ENCODE measurements at regions not wholly inside any gene's neighbourhood (a gene's known extent, or its start where the extent isn't known, plus 50 kb on each side); places are given as distances from the start of the nearest gene placed in this dataset.

DNA sequence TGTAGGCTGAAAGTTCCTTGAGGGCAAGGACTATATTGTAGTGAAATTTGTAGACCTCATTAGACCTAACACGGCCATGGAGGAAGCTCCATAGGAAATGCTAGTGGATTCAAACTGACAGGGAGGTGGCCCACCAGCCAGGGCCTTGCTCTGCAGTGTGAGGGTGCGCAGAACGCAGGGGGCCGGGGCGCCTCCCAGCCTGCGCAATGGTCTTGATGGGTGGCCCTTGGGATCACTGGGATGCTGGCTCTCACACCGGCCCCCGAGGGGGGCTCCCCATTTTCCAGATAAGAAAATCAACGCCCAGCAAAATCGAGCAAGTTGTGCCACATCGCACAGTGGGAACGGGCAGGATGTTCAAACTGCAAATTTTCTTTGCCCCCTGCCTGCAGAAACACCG, 655.4 kb downstream of the GALR1 start:
- no peak overlapping the region for H3K27ac ChIP-seq (ENCODE audit: low read depth, low read length, poor library complexity, severe bottlenecking)
- H3K79me2 ChIP-seq (ENCODE audit: insufficient read depth, low read depth, low read length), result no peaks in the 10 kb centered on the region
- no peaks in the 10 kb centered on the region for H3K9me3 ChIP-seq (ENCODE audit: low read length)
- H2AFZ ChIP-seq (ENCODE audit: low read length), result no peak overlapping the region
- H3K36me3 ChIP-seq (ENCODE audit: insufficient read depth, low read length), result no peaks in the 10 kb centered on the region
- no peak overlapping the region for H3K4me3 ChIP-seq (ENCODE audit: low read depth, low read length, poor library complexity, severe bottlenecking)
- DNase-seq (ENCODE audit: low spot score), result no peak
- ChIA-PET POLR2A (no interaction called here), CTCF (ENCODE audit: unreplicated experiment) (no interaction called here)
- BruUV-seq (replicated peaks), result no TSS peak
- no peaks in the 10 kb centered on the region for H3K9me2 ChIP-seq (ENCODE audit: insufficient read depth, low read length)
- H3K4me1 ChIP-seq (ENCODE audit: insufficient read depth, low read length, poor library complexity, severe bottlenecking), result no peaks in the 10 kb centered on the region
- H3K4me2 ChIP-seq (ENCODE audit: low read length), result no peak overlapping the region
- intact Hi-C loops (cut with micrococcal nuclease; ENCODE audit: unreplicated experiment), result no loop called here
- TF ChIP-seq CTCF (conservative IDR thresholded peaks at IDR 0.05; ENCODE audit: low read length), result no peak
- TF ChIP-seq EZH2phosphoT487 (IDR thresholded peaks at IDR 0.05; ENCODE audit: borderline replicate concordance, low read depth, low read length), result no peak
- no peaks in the 10 kb centered on the region for H4K20me1 ChIP-seq (ENCODE audit: insufficient read depth, low read length)

DNA sequence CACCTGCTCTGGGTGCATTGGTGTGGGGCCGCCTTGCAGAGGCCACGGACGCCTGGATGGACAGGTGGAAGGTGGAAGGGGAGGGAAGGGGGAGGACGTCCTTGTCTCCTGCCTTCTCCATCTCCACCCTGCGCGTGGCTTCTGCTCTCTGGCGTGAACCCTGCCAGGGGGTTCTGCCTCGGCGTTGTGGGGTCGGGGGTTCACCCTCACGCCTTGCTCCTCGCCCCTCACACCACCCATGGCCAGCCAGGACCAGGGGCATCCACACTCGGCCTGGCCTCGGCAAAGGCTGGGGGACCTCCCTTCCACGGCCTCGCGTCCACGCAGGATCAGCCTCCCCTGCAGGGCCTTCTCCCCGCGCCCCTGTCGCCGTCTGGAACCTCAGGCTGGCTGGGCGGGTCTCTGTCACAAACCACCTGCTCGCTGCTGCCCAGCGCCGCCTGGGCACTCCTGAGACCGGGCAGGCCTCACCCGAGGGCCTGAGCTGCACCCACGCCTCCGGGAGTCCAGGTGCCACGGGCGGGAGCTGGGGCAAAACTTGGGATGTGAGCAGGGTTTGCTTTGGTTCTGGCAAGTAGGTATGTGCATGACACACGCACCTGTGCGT, 655.9 kb downstream of the GALR1 start:
- H3K27ac ChIP-seq (ENCODE audit: low read depth, low read length, poor library complexity, severe bottlenecking), result no peak overlapping the region
- H3K9me3 ChIP-seq (ENCODE audit: low read length), result no peaks in the 10 kb centered on the region
- ChIA-PET POLR2A (no interaction called here), CTCF (ENCODE audit: unreplicated experiment) (no interaction called here)
- H3K36me3 ChIP-seq (ENCODE audit: insufficient read depth, low read length), result no peaks in the 10 kb centered on the region
- no peak for DNase-seq (ENCODE audit: low spot score)
- H2AFZ ChIP-seq (ENCODE audit: low read length), result no peak overlapping the region
- no peak overlapping the region for H3K4me3 ChIP-seq (ENCODE audit: low read depth, low read length, poor library complexity, severe bottlenecking)
- H4K20me1 ChIP-seq (ENCODE audit: insufficient read depth, low read length), result no peaks in the 10 kb centered on the region
- BruUV-seq (replicated peaks), result no TSS peak
- H3K9me2 ChIP-seq (ENCODE audit: insufficient read depth, low read length), result no peaks in the 10 kb centered on the region
- TF ChIP-seq CTCF (conservative IDR thresholded peaks at IDR 0.05; ENCODE audit: low read length) (no peak), EZH2phosphoT487 (IDR thresholded peaks at IDR 0.05; ENCODE audit: borderline replicate concordance, low read depth, low read length) (no peak)
- no peaks in the 10 kb centered on the region for H3K4me1 ChIP-seq (ENCODE audit: insufficient read depth, low read length, poor library complexity, severe bottlenecking)
- intact Hi-C loops (cut with micrococcal nuclease; ENCODE audit: unreplicated experiment), result no loop called here
- no peaks in the 10 kb centered on the region for H3K79me2 ChIP-seq (ENCODE audit: insufficient read depth, low read depth, low read length)
- no peak overlapping the region for H3K4me2 ChIP-seq (ENCODE audit: low read length)

GRCh38 chr18:77906103-77906892, 656.6 kb downstream of the GALR1 start:
- no TSS peak for BruUV-seq (replicated peaks)
- Histone ChIP-seq H3K9me3 (ENCODE audit: low read length) (no peaks in the 10 kb centered on the region), H3K27ac (ENCODE audit: low read depth, low read length, poor library complexity, severe bottlenecking) (no peak overlapping the region), H3K4me2 (ENCODE audit: low read length) (no peak overlapping the region), H3K4me3 (ENCODE audit: low read depth, low read length, poor library complexity, severe bottlenecking) (no peak overlapping the region), H3K79me2 (ENCODE audit: insufficient read depth, low read depth, low read length) (no peaks in the 10 kb centered on the region), H4K20me1 (ENCODE audit: insufficient read depth, low read length) (no peaks in the 10 kb centered on the region), H3K4me1 (ENCODE audit: insufficient read depth, low read length, poor library complexity, severe bottlenecking) (no peaks in the 10 kb centered on the region), H3K9me2 (ENCODE audit: insufficient read depth, low read length) (no peaks in the 10 kb centered on the region), H2AFZ (ENCODE audit: low read length) (no peak overlapping the region), H3K36me3 (ENCODE audit: insufficient read depth, low read length) (no peaks in the 10 kb centered on the region)
- ChIA-PET CTCF (ENCODE audit: unreplicated experiment) (no interaction called here), POLR2A (no interaction called here)
- no peak for TF ChIP-seq EZH2phosphoT487 (IDR thresholded peaks at IDR 0.05; ENCODE audit: borderline replicate concordance, low read depth, low read length)
- no peak for TF ChIP-seq CTCF (conservative IDR thresholded peaks at IDR 0.05; ENCODE audit: low read length)
- DNase-seq (ENCODE audit: low spot score), result no peak
- intact Hi-C loops (cut with micrococcal nuclease; ENCODE audit: unreplicated experiment), result no loop called here
